Smooth muscle cell (in vitro differentiated cells): ENCODE measurements at regions not wholly inside any gene's neighbourhood (a gene's known extent, or its start where the extent isn't known, plus 50 kb on each side); places are given as distances from the start of the nearest gene placed in this dataset.

Experiments
- DNase-seq: peaks from one replicate; lab custom pipeline; 2025; ENCODE audit not compliant: unreplicated experiment; lab: John Stamatoyannopoulos, UW
- H2AFZ ChIP-seq: fragments of 200-600 bp; sonication (generic); 2 replicates; pipeline ENCODE4 v1.6.0; 2016; ENCODE audit warnings: antibody characterized with exemption, low read depth, mild to moderate bottlenecking
- H3F3A ChIP-seq: fragments of 200-600 bp; sonication (generic); 2 replicates; pipeline ENCODE4 v1.6.0; 2017; ENCODE audit warnings: antibody characterized with exemption, low read depth
- H3K27ac ChIP-seq: fragments of 200-600 bp; sonication (generic); 2 replicates; pipeline ENCODE4 v1.5.1; 2016; ENCODE audit warnings: low read depth, mild to moderate bottlenecking
- H3K27me3 ChIP-seq: fragments of 200-600 bp; sonication (generic); 2 replicates; pipeline ENCODE4 v1.6.1; 2016; ENCODE audit warnings: low read depth, mild to moderate bottlenecking
- H3K36me3 ChIP-seq: fragments of 200-600 bp; sonication (generic); 2 replicates; pipeline ENCODE4 v1.5.1; 2016; ENCODE audit warnings: low read depth
- H3K4me1 ChIP-seq: fragments of 200-600 bp; sonication (generic); 2 replicates; pipeline ENCODE4 v1.5.1; 2016; ENCODE audit warnings: low read depth
- H3K4me2 ChIP-seq: fragments of 200-600 bp; sonication (generic); 2 replicates; pipeline ENCODE4 v1.6.0; 2016; ENCODE audit warnings: mild to moderate bottlenecking
- H3K4me3 ChIP-seq: fragments of 200-600 bp; sonication (generic); 2 replicates; pipeline ENCODE4 v1.5.1; 2016; ENCODE audit warnings: mild to moderate bottlenecking
- H3K79me2 ChIP-seq: fragments of 200-600 bp; sonication (generic); 2 replicates; pipeline ENCODE4 v1.6.0; 2016; ENCODE audit warnings: low read depth, mild to moderate bottlenecking
- H3K9ac ChIP-seq: fragments of 200-600 bp; sonication (generic); 2 replicates; pipeline ENCODE4 v1.6.0; 2016; ENCODE audit warnings: low read depth
- H3K9me3 ChIP-seq: fragments of 200-600 bp; sonication (generic); replicated peaks from 2 replicates; pipeline ENCODE4 v1.5.1; 2016; ENCODE audit warnings: low read depth
- H4K20me1 ChIP-seq: fragments of 200-600 bp; sonication (generic); 2 replicates; pipeline ENCODE4 v1.6.0; 2016; ENCODE audit warnings: low read depth
- WGBS: methylation state at CpG from one replicate; pipeline ENCODE4 v1.1.7; 2016; ENCODE audit warnings: low lambda C conversion rate; 5-methylcytosine and 5-hydroxymethylcytosine counted together
- TF ChIP-seq, protein P1 (sequence below): fragments of 200-600 bp; sonication (generic); IDR thresholded peaks from 2 replicates; pipeline ENCODE4 v1.5.1; 2017; ENCODE audit warnings: borderline replicate concordance, mild to moderate bottlenecking, antibody characterized with exemption; ENCODE audit not compliant: insufficient read depth, poor library complexity, severe bottlenecking

- peak overlapping the region; percentile 25 for H3K4me2 ChIP-seq
- H3K27ac ChIP-seq, result no peak overlapping the region
Observed at GRCh38 chr6:113293423-113293740, 563.8 kb upstream of the MARCKS start.

GRCh38 chr6:113299531-113299930 lies 557.6 kb upstream of the MARCKS start:
- H3K4me3 ChIP-seq, result no peak overlapping the region
- no peaks in the 10 kb centered on the region for H3K27me3 ChIP-seq
- no peaks in the 10 kb centered on the region for H4K20me1 ChIP-seq
- no peaks in the 10 kb centered on the region for H3K79me2 ChIP-seq
- H3F3A ChIP-seq, result no peaks in the 10 kb centered on the region
- no peak overlapping the region for H3K9ac ChIP-seq
- no peaks in the 10 kb centered on the region for H3K36me3 ChIP-seq
- TF ChIP-seq, protein P1, sequence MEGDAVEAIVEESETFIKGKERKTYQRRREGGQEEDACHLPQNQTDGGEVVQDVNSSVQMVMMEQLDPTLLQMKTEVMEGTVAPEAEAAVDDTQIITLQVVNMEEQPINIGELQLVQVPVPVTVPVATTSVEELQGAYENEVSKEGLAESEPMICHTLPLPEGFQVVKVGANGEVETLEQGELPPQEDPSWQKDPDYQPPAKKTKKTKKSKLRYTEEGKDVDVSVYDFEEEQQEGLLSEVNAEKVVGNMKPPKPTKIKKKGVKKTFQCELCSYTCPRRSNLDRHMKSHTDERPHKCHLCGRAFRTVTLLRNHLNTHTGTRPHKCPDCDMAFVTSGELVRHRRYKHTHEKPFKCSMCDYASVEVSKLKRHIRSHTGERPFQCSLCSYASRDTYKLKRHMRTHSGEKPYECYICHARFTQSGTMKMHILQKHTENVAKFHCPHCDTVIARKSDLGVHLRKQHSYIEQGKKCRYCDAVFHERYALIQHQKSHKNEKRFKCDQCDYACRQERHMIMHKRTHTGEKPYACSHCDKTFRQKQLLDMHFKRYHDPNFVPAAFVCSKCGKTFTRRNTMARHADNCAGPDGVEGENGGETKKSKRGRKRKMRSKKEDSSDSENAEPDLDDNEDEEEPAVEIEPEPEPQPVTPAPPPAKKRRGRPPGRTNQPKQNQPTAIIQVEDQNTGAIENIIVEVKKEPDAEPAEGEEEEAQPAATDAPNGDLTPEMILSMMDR, result no peak
- H3K27ac ChIP-seq, result no peak overlapping the region
- no peaks in the 10 kb centered on the region for H3K4me1 ChIP-seq
- H3K4me2 ChIP-seq, result no peak overlapping the region
- no peak for DNase-seq
- no peaks in the 10 kb centered on the region for H3K9me3 ChIP-seq
- no peak overlapping the region for H2AFZ ChIP-seq

More at GRCh38 chr6:113293423-113293740, 563.8 kb upstream of the MARCKS start:
- DNase-seq, result no peak
- no peak overlapping the region for H3K4me3 ChIP-seq
- no peaks in the 10 kb centered on the region for H4K20me1 ChIP-seq
- TF ChIP-seq, protein P1, result no peak
- H2AFZ ChIP-seq, result peak overlapping the region; percentile 84
- no peaks in the 10 kb centered on the region for H3K4me1 ChIP-seq
- no peaks in the 10 kb centered on the region for H3K36me3 ChIP-seq
- no peaks in the 10 kb centered on the region for H3F3A ChIP-seq
- H3K79me2 ChIP-seq, result no peaks in the 10 kb centered on the region
- no peaks in the 10 kb centered on the region for H3K9me3 ChIP-seq
- H3K27me3 ChIP-seq, result no peaks in the 10 kb centered on the region
- H3K9ac ChIP-seq, result no peak overlapping the region

DNA sequence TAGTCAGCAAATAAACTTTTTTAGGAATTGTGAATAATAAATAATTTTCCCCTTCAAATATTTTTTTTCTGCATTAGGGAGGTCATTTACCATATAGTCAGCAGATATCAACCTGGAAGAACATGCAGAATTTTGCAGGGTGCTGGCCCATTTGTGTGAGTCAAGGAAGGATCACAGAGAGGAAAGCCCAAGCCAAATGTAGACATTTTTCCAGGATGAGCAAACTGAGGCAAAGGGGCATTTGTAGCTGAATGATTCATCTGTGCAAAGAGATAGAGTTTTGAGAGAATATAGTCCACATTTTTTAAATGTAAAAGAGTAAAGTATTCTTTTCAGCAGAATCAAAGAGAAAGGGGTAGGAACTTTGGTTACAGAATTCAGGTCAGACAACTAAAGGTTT lies 555.5 kb upstream of the MARCKS start:
- H3F3A ChIP-seq, result no peaks in the 10 kb centered on the region
- H3K4me3 ChIP-seq, result no peak overlapping the region
- H3K27ac ChIP-seq, result no peak overlapping the region
- H3K27me3 ChIP-seq, result no peaks in the 10 kb centered on the region
- no peak for DNase-seq
- H4K20me1 ChIP-seq, result no peaks in the 10 kb centered on the region
- no peak overlapping the region for H2AFZ ChIP-seq
- H3K9me3 ChIP-seq, result no peaks in the 10 kb centered on the region
- no peaks in the 10 kb centered on the region for H3K79me2 ChIP-seq
- no peak overlapping the region for H3K9ac ChIP-seq
- no peaks in the 10 kb centered on the region for H3K36me3 ChIP-seq
- no peaks in the 10 kb centered on the region for H3K4me1 ChIP-seq
- TF ChIP-seq, protein P1, result no peak
- no peak overlapping the region for H3K4me2 ChIP-seq

- Histone ChIP-seq H3K4me1 (no peaks in the 10 kb centered on the region), H3K27ac (no peak overlapping the region), H3K27me3 (no peaks in the 10 kb centered on the region), H3F3A (no peaks in the 10 kb centered on the region), H3K9ac (no peak overlapping the region), H3K36me3 (no peaks in the 10 kb centered on the region), H3K4me3 (no peak overlapping the region), H3K4me2 (no peak overlapping the region), H4K20me1 (no peaks in the 10 kb centered on the region), H2AFZ (no peak overlapping the region), H3K79me2 (no peaks in the 10 kb centered on the region), H3K9me3 (no peaks in the 10 kb centered on the region)
- TF ChIP-seq, protein P1, result no peak
- DNase-seq, result no peak
- 100% methylated on average over 1 of the region's 1 CpG for WGBS
Observed at GRCh38 chr6:113304116-113304515, 553.0 kb upstream of the MARCKS start.
